Coronary artery (tissue), 2 donors: ENCODE measurements at regions not wholly inside any gene's neighbourhood (a gene's known extent, or its start where the extent isn't known, plus 50 kb on each side); places are given as distances from the start of the nearest gene placed in this dataset.

Experiments used
- DNase-seq: peaks from one replicate; pipeline ENCODE4 v3.0.0-alpha.2; 2017; ENCODE audit warnings: low spot score
- H3K27ac ChIP-seq, 2 donors: fragments of 200-600 bp; sonication (generic); one replicate each; pipeline ENCODE4 v1.5.1; 2016 to 2019
- H3K4me3 ChIP-seq: fragments of 200-600 bp; sonication (generic); 2 replicates; pipeline ENCODE4 v1.5.1; 2016; ENCODE audit warnings: mild to moderate bottlenecking, moderate library complexity
- CTCF ChIP-seq: fragments of 200-600 bp; sonication (generic); IDR thresholded peaks from one replicate; pipeline ENCODE4 v1.5.1; 2019; ENCODE audit warnings: antibody characterized with exemption

- no peak overlapping the region for H3K4me3 ChIP-seq
- H3K27ac ChIP-seq = no peak overlapping the region
- TF ChIP-seq CTCF = no peak
- no peak for DNase-seq
Measured at GRCh38 chr9:87425202-87425601, 72.5 kb upstream of the DAPK1 start.

- DNase-seq = no peak
- Histone ChIP-seq H3K4me3 (no peak overlapping the region), H3K27ac (no peak overlapping the region)
- TF ChIP-seq CTCF = no peak
Measured at GRCh38 chr9:87427851-87428506, 69.7 kb upstream of the DAPK1 start.

- Histone ChIP-seq H3K27ac (no peak overlapping the region), H3K4me3 (no peak overlapping the region)
- DNase-seq = no peak
- TF ChIP-seq CTCF = no peak
Measured at GRCh38 chr9:87428659-87429058, 69.0 kb upstream of the DAPK1 start.

GRCh38 chr9:87431837-87432236, 65.8 kb upstream of the DAPK1 start:
- H3K27ac ChIP-seq = no peak overlapping the region
- H3K4me3 ChIP-seq = no peak overlapping the region
- no peak for TF ChIP-seq CTCF
- no peak for DNase-seq

GRCh38 chr9:87433853-87434252, 63.8 kb upstream of the DAPK1 start:
- Histone ChIP-seq H3K4me3 (no peak overlapping the region), H3K27ac (no peak overlapping the region)
- DNase-seq = no peak
- TF ChIP-seq CTCF = no peak

- no peak overlapping the region for H3K4me3 ChIP-seq
- no peak for DNase-seq
- no peak overlapping the region for H3K27ac ChIP-seq
- no peak for TF ChIP-seq CTCF
Measured at GRCh38 chr9:87434366-87434765, 63.3 kb upstream of the DAPK1 start.

- no peak for DNase-seq
- Histone ChIP-seq H3K4me3 (no peak overlapping the region), H3K27ac (no peak overlapping the region)
- no peak for TF ChIP-seq CTCF
Measured at GRCh38 chr9:87435189-87435880, 62.3 kb upstream of the DAPK1 start.
